ENCODE measurements at regions not wholly inside any gene's neighbourhood (a gene's known extent, or its start where the extent isn't known, plus 50 kb on each side); places are given as distances from the start of the nearest gene placed in this dataset.

DNA sequence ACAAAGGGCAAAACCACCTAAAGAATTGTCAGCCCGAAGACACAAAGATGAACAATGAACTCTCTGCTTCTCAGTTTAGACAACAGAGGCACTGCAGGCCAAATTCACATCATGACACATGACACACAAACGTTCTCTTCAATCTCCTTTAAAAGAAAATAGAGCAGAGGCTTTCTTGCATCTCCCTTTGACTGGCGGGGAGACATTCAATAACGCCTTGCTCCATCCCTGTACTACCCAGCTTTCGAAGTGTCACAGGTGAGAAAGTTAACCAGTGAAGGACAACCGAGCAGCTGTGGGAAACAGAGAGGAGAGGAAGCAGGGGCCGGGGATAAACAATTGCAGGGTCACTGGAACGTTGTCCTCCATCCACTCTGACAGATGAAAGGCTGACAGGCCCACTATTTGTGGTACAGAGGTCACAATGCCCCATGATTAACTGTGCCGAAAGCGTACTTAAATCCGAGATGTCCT lies 130.8 kb downstream of the PHLDA1 start:
- no peak for DNase-seq (ENCODE audit: low spot score)
- Histone ChIP-seq H3K4me3 (no peak overlapping the region), H3K27ac (no peak overlapping the region)
- TF ChIP-seq, protein P1, sequence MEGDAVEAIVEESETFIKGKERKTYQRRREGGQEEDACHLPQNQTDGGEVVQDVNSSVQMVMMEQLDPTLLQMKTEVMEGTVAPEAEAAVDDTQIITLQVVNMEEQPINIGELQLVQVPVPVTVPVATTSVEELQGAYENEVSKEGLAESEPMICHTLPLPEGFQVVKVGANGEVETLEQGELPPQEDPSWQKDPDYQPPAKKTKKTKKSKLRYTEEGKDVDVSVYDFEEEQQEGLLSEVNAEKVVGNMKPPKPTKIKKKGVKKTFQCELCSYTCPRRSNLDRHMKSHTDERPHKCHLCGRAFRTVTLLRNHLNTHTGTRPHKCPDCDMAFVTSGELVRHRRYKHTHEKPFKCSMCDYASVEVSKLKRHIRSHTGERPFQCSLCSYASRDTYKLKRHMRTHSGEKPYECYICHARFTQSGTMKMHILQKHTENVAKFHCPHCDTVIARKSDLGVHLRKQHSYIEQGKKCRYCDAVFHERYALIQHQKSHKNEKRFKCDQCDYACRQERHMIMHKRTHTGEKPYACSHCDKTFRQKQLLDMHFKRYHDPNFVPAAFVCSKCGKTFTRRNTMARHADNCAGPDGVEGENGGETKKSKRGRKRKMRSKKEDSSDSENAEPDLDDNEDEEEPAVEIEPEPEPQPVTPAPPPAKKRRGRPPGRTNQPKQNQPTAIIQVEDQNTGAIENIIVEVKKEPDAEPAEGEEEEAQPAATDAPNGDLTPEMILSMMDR (IDR thresholded peaks at IDR 0.05), result no peak

DNA sequence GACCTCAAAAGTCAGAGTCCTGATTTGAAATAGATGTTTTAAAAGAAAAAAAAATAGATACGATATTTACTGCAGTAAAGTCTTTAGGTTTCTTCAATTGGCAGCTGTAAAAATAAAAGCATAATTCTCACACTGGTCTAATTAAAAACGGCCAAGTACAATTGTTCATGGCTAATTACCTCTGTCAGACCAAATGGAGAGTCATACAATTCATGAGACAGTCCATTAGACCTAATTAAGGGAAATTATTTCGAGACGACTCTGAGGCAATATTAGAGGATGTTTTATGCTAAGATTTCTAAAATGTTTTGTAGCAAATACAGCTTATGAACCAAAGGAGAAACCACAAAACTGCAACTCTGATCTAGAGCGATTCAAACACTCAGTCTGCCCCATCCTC lies 131.3 kb downstream of the PHLDA1 start:
- TF ChIP-seq, protein P1 (IDR thresholded peaks at IDR 0.05), result no peak
- Histone ChIP-seq H3K27ac (no peak overlapping the region), H3K4me3 (no peak overlapping the region)
- DNase-seq (ENCODE audit: low spot score), result no peak

GRCh38 chr12:75894965-75895754 lies 136.4 kb downstream of the PHLDA1 start:
- Histone ChIP-seq H3K27ac (no peak overlapping the region), H3K4me3 (no peak overlapping the region)
- DNase-seq (ENCODE audit: low spot score), result no peak
- TF ChIP-seq, protein P1 (IDR thresholded peaks at IDR 0.05), result no peak

- no peak for DNase-seq (ENCODE audit: low spot score)
- TF ChIP-seq, protein P1 (IDR thresholded peaks at IDR 0.05), result no peak
- no peak overlapping the region for H3K4me3 ChIP-seq
- no peak overlapping the region for H3K27ac ChIP-seq
Observed at GRCh38 chr12:75893765-75894164, 137.8 kb downstream of the PHLDA1 start.

DNA sequence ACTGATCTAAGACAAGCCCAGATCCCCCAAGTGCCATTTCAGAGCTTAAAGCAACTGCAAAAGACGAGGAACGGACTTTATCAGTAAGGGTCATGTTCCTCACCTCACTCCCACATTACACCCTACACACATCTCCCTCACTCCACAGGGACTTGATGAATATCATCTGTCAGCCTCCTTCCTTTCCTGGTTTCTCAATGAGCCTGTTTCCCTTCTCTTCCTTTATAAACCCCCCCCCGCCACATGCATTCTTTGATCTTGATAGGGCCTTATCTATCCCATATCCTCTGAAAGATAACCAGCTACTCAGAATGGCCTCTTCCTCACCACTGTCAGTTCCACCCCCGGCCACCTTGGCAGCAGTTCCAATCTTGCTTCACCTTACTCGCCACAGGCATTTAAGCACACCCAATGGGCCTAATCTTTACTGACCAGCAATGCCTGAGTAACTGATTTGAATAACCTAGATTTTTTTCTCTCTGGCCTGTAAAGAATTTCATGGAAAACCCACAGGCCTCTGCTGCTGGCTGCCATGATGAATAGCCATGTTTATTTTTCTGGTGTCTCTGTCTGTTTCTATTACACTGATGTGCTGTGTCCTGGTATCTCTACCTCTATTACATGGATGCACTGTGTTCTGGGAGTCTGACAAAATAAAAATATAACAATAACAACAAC lies 138.7 kb downstream of the PHLDA1 start:
- no peak overlapping the region for H3K4me3 ChIP-seq
- no peak overlapping the region for H3K27ac ChIP-seq
- DNase-seq (ENCODE audit: low spot score), result no peak
- TF ChIP-seq, protein P1 (IDR thresholded peaks at IDR 0.05), result no peak

DNA sequence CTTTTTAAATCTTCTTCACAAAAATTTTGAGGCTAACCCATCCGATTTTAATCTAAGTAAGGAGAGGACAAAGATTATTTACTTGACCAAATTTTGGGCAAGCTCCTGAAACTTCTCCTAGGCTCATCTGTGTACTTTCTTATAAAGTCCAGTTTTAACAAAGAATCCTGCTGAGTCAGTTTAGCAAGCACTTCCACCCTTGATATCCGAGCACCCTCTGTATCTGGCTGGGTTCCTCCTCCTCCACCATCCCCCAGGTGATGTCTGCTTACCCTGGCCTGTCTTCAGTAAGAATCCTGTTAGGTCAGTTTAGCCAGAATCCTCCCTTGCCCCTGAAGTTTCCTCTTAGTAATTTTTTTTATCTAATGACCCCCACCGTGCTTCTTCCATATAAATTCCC lies 140.5 kb downstream of the PHLDA1 start:
- H3K4me3 ChIP-seq, result no peak overlapping the region
- no peak for DNase-seq (ENCODE audit: low spot score)
- TF ChIP-seq, protein P1 (IDR thresholded peaks at IDR 0.05), result no peak
- no peak overlapping the region for H3K27ac ChIP-seq

DNA sequence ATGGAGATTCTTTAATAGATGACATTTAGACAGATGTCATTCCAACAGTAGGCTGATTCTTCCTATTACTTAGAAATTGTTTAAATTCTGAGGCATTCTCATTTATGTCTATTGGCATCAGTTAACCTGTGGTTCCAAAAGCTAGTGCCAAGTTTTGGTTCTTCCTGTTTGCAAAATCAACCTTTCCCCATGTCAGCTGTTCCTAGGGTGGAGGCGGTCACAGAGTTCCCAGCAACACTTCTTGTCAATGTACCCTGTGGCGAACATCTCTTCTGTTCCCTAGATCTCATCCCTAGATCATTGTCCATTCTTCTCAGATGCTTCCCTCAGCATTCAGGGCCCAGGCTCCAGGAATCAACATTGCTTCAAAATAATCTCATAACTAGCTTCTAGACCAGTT lies 140.9 kb downstream of the PHLDA1 start:
- TF ChIP-seq, protein P1 (IDR thresholded peaks at IDR 0.05), result no peak
- no peak overlapping the region for H3K27ac ChIP-seq
- no peak overlapping the region for H3K4me3 ChIP-seq
- DNase-seq (ENCODE audit: low spot score), result no peak

Data from coronary artery (tissue), 2 donors.